ENCODE measurements at regions not wholly inside any gene's neighbourhood (a gene's known extent, or its start where the extent isn't known, plus 50 kb on each side); places are given as distances from the start of the nearest gene placed in this dataset.

DNA sequence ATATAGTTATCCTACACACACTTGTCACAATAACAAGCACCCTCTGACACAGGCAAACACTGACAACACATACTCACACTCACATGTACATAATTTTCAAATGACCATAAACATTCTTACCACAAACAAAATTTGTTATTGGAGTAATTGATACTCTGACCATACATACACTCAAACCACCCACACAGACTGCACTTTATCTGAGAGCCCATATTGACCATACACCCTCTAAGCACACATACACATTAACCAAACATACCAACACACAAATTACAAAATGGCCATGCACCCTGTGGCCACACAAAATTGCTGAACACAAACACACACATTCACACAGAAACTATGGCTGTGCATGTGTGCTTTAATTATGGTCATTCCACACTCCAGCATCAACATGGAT is 79.1 kb upstream of the FAM120A start:
- H3K4me3 ChIP-seq (replicated peaks; ENCODE audit: low read depth, low read length) = no peak overlapping the region
- no peak for DNase-seq (ENCODE audit: low read depth)
- TF ChIP-seq CTCF (IDR thresholded peaks at IDR 0.05; ENCODE audit: low read length, missing control alignments) = no peak

DNA sequence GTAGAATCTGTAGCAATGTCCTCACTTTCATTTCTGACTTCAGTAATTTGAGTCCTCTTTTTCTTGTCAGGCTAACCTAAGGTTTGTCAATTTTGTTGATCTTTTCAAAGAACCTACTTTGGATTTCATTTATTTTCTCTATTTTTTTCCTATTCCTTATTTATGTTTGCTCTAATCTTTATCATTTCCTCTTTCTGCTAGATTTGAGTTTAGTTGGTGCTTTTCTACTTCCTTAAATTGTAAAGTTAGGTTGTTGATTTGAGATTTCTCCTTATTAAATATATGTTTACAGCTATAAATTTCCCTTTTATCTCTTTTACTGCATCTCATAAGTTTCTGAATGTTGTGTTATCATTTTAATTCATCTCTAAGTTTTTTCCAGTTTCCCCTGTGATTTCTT is 75.1 kb upstream of the FAM120A start:
- DNase-seq (ENCODE audit: low read depth) = no peak
- H3K4me3 ChIP-seq (replicated peaks; ENCODE audit: low read depth, low read length) = no peak overlapping the region
- no peak for TF ChIP-seq CTCF (IDR thresholded peaks at IDR 0.05; ENCODE audit: low read length, missing control alignments)

DNA sequence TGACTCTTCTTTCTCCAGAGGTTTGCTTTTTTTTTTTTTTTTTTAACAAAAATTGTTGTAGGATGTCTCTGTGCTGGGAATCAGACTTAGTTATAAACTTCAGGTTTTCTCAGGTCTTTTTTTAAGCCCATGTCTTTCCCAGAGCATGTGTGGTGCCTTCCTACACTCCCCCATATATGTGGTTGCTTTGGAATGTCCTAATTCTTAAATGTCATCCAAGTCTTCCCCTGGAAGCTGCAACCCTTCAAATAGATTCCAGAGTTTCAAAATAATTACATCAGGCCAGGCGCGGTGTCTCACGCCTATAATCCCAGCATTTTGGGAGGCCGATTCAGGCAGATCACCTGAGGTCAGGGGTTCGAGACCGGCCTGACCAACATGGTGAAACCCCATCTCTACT is 73.2 kb upstream of the FAM120A start:
- peak; percentile 30 for DNase-seq (ENCODE audit: low read depth)
- H3K4me3 ChIP-seq (replicated peaks; ENCODE audit: low read depth, low read length) = no peak overlapping the region
- TF ChIP-seq CTCF (IDR thresholded peaks at IDR 0.05; ENCODE audit: low read length, missing control alignments) = no peak

- no peak overlapping the region for H3K4me3 ChIP-seq (replicated peaks; ENCODE audit: low read depth, low read length)
- peak; percentile 21 for TF ChIP-seq CTCF (IDR thresholded peaks at IDR 0.05; ENCODE audit: low read length, missing control alignments)
- DNase-seq (ENCODE audit: low read depth) = no peak
These were observed 72.4 kb upstream of the FAM120A start for GRCh38 chr9:93379051-93379450.

DNA sequence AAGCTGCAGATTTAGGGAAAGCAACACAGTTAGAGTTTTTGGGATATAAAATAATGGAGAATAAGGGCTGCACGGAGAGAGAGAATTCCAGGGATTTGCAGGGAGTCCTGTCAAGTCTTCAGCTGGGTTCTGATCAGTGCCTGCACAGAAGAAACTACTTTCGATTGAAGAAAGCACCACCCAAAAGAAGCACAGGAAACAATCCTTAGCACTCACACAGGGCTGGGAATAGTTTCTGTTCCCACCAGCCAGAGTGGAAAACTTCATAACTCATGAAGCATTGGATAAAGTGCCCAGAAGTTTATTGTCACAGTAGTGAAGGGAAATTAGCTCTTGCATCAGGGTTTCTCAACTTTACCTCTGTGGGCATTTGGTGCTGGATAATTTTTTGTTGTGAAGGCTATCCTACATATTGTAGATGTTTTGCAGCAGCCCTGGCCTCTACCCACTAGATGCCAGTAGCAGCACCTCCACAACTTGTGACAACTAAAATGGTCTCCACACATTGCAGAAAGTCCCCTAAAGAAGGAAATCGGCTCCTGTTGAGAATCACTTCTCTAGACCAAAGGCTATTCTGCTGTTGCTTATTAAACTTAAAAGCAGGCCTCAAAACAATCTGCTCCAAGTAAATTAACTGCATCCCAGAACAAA is 71.0 kb upstream of the FAM120A start:
- DNase-seq (ENCODE audit: low read depth) = no peak
- no peak overlapping the region for H3K4me3 ChIP-seq (replicated peaks; ENCODE audit: low read depth, low read length)
- TF ChIP-seq CTCF (IDR thresholded peaks at IDR 0.05; ENCODE audit: low read length, missing control alignments) = no peak

- DNase-seq (ENCODE audit: low read depth) = no peak
- H3K4me3 ChIP-seq (replicated peaks; ENCODE audit: low read depth, low read length) = no peak overlapping the region
- TF ChIP-seq CTCF (IDR thresholded peaks at IDR 0.05; ENCODE audit: low read length, missing control alignments) = no peak
These were observed 63.7 kb upstream of the FAM120A start for GRCh38 chr9:93387791-93388190.

DNA sequence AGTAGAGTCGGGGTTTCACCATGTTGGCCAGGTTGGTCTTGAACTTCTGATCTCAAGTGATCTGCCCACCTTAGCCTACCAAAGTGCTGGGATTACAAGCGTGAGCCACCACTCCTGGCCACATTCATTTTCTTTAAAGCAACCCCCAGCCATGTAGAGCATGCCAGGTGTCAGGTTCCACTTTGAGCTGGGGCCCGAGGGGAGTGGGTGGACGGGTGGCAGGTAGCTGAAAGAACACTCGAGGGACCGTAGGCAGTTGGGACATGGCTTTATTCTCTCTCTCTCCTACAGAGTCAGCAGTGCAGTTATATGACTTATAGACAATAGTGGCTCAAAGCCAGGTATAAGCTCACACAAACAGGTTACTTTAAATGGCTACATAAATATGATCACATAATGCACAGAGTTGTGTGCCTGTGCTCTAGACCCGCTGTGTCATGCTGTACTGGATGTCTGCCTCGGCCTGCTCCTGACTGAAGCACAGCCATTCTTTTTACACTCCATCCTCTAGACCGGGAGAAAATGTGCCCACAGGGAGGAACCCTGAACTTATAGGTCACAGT is 60.5 kb upstream of the FAM120A start:
- DNase-seq (ENCODE audit: low read depth) = no peak
- no peak for TF ChIP-seq CTCF (IDR thresholded peaks at IDR 0.05; ENCODE audit: low read length, missing control alignments)
- no peak overlapping the region for H3K4me3 ChIP-seq (replicated peaks; ENCODE audit: low read depth, low read length)

All from fibroblast of pulmonary artery (primary cell).